ENCODE measurements at regions not wholly inside any gene's neighbourhood (a gene's known extent, or its start where the extent isn't known, plus 50 kb on each side); places are given as distances from the start of the nearest gene placed in this dataset.

- no peak for DNase-seq
Observed at GRCh38 chr1:29455781-29456180, 219.5 kb downstream of the PTPRU start.

DNA sequence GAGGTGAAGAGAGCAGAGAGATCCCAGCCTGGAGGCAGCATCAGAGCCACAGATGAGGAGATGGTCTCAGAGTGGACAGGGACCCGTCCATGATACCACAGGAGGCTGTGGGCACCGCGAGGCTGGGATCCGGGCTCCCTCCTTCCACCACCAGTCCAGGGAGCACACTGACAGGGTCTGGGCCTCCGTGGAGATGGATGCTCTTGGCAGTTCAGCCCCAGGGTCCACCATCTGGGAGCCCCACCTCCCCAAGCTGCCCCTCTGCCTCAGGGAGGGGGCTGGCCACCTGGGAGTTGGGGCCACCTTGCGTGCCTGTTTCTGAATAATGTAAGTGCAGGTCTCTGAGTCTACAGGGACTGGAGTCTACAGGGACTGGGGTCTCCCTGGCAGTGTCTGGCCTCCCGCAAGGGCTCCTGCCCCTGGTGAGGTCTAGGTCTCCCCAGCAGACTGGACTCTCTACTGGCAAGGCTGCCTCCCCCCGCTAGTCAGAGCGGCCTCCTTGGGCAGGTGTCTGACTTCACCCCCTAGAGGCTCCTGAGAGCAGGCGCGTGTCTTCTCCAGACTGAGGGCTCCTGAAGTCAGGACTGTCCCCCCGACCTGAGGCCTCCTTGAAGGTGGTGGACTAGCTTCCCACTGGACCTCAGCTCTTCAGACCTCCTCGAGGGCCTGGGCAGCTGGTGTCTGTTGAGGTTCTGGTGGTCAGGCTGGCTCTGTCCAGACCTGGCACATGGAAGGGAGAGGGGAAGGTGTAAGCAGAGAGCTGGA, 218.5 kb downstream of the PTPRU start:
- DNase-seq, result no peak

GRCh38 chr1:29453502-29454240, 217.3 kb downstream of the PTPRU start:
- peak; percentile 26 to 43 (median 33) for DNase-seq

DNA sequence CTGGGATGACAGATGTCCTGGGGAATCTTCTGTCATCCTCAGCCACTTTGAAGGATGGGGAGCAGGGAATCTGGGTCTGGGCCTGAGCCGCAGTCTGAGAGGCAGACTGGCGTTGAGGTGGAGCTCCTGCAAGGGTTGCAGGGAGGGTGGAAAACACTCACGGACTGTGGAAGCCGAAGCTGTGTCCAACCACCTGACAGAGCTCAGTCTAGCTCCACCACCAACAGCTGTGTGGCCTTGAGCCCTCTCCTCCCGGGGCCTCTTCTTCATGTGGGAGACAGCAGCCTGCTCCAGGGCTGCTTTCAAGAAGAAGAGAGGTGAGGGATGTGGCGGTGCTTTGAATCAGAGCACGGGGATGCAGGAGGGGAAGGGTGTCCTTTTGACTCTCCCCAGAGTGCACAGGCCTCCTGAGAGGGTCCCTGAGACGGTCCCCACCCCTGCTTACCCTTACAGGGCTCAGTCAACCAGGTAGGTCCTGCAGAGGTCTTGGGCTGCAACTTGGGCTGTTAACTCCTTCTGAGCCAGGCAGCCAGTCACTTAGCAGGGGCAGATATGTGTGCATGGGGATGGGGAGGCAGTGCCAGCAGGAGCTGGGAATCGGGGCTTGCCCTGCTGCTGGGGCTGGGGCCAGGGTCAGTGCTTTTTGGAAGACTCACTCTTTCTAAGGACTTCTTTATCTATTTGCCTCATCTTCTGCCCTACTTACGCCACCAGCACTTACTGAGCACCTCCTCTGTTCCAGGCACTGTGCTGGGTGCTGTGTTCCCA, 216.3 kb downstream of the PTPRU start:
- DNase-seq, result no peak

DNA sequence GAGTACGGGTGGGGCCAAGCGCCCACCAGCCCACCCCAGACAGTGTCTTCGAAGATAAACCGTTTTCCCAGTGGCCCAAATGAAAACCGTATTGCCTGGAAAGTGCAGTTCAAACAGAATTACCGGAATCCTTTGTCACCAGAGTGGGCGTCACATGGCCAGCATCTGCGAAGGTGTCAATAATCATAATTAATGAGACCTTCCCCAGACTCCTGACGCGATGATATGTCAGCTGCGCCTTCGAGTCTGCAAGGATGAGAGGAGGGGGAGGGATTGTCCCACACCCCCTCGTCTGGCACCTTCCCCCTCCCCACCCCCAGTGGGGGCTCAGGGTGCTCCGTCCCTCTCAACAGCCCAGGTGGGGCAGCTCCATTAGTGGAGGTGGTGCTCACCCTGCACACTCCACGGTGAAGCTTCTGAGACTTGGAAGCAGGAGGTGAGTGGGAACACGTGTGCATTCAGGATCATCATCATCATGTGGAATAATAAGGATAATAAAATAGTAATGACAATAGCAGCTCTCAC, 215.1 kb downstream of the PTPRU start:
- DNase-seq, result no peak

- DNase-seq, result no peak
Observed at GRCh38 chr1:29450591-29450990, 214.3 kb downstream of the PTPRU start.

GRCh38 chr1:29448456-29449235, 212.3 kb downstream of the PTPRU start:
- DNase-seq, result no peak

GRCh38 chr1:29447368-29447767, 211.0 kb downstream of the PTPRU start:
- DNase-seq, result no peak

DNA sequence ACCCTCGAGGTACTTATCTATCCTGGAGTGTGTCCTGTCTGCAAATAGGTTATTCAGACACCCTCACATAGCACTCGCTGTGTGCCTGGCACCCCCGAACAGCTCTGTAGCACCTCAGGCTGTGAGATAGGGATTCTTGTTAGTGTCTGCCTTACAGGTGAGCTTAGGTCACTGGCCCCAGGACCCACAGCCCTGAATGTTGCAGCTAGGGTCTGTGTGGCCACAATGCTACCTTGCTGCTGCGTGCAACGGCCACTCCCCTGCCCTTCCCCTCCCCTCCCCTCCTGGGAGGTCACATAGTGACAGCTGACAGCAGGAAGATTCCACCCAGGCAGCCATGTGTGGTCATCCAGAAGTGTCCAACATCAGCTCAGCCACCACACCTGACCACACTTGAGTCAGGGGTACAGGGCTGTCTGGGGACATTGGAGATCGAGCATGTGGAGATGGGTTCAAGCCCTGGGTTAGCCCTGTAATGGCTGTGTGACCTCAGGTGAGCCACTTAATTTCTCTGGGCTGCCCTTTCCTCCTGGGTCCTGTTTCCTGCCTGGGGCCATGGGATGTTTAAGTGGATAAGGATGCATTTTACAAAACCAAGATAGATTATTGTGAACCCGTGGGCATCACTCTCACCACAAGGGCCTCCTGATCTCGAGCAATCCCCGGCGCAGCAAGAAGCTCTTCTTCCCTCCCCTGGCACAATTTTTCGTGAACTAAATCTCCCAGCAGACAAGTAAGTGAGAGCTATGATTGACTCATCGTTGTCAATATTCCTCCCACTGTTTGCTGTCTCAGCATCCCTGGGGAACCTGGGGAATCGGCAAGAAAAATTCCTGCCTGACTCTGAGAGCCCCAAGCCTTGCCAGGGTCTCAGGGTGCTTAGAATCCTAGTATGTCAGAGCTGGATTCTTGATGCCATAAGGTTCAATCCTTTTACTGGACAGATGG, 208.7 kb downstream of the PTPRU start:
- no peak for DNase-seq

GRCh38 chr1:29444081-29444715, 207.9 kb downstream of the PTPRU start:
- DNase-seq, result no peak

DNA sequence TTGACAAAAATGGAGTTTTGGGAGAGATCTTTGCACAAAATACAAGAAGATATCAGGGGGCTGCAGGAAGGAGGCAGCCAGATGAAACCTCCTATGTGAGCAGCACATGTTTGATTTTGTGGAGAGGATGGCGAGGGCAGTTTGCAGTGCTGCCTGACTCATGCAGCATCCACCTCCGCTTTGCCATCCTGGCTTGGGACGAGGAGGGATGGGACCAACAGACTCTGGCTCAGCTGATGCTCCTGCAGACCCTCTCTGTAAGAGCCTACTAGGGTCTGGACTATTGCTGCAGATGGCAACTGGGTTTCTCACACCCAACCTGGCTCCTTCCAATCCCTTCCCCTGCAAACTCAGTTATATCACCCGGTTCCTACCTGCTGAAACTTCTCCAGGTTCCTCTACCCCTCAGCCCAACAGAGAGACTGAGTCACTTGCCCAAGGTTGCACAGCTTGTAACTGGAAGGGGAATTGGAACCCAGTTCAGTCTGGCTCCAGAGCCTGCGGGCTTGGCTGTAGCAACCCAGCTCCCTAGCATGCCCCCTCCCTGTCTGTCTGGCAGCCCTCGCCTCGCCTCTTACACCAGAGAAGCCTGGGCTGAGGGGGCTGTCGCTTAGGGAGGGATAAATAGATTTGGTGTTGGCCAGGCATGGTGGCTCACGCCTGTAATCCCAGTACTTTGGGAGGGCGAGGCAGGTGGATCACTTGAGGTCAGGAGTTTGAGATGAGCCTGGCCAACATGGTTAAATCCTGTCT, 205.8 kb downstream of the PTPRU start:
- DNase-seq, result no peak

DNA sequence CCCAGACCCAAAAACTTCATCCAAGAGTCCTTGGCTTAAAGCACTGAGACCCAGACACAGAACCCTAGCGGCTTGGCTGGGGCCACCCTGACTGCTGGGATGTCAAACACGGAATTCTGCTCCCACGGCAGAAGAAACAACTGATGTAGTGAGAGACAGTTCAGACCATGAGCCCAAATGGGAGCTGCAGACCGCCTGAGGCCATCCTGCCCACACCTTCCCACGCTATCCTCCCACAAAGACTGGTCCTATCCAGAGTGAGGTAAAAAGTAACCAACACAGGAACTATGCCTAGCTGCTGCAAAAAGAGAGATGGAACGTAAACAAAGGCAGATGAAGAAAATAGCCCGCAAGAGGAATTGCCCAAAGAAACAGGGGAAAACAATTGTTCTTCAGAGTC, 203.3 kb downstream of the PTPRU start:
- no peak for DNase-seq

DNA sequence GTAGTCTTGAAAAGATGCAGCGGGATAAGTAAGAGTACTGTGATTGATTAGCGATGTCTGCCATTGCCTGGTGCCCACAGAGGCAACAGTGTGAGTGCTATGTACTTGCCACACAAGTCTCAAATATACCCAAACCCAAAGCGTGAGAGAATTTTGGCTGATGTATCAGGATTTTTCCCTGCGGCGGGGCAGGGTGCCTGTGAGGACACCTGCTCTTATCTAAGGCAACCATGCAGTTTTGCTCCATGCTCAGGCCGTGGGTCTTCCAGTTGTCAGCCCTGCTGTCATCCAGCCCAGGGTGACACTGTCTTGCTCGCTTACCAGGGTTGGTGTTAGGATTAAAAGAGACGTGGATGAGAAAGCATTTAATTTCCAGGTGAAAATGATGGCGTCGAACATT, 202.7 kb downstream of the PTPRU start:
- DNase-seq, result no peak

GRCh38 chr1:29437946-29438345, 201.6 kb downstream of the PTPRU start:
- no peak for DNase-seq

GRCh38 chr1:29436181-29436785, 200.0 kb downstream of the PTPRU start:
- no peak for DNase-seq

GRCh38 chr1:29433830-29434229, 197.5 kb downstream of the PTPRU start:
- DNase-seq, result no peak

DNA sequence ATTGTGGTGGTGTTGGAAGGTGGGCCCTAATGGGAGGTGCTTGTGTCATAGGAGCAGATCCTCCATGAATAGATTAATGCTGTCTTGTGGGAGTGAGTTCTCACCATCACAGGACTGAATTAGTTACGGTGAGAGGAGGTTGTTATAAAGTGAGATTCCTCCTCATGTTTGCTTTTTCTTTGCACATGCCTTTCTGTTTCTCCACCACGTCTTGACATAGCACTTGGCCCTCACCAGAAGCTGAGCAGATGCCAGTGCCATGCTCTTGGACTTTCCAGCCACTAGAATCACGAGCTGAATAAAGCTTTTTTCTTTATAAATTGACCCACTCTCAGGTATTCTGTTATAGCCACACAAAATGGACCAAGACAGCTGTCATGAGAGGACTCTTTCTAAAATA, 194.8 kb downstream of the PTPRU start:
- no peak for DNase-seq

GRCh38 chr1:29429656-29430055, 193.3 kb downstream of the PTPRU start:
- DNase-seq, result no peak

- DNase-seq, result no peak
Observed at GRCh38 chr1:29428997-29429396, 192.7 kb downstream of the PTPRU start.

- DNase-seq, result no peak
Observed at GRCh38 chr1:29428280-29428615, 191.9 kb downstream of the PTPRU start.
